PC-3 (cell line): ENCODE measurements at regions not wholly inside any gene's neighbourhood (a gene's known extent, or its start where the extent isn't known, plus 50 kb on each side); places are given as distances from the start of the nearest gene placed in this dataset.

ENCODE experiments used
- ATAC-seq: fragments of 200-7000 bp; cut with Tn5 transposase; 2 replicates; pipeline ENCODE4 v1.9.1; 2020; ENCODE audit warnings: mild to moderate bottlenecking, moderate library complexity
- BruUV-seq: library from RNA; stranded (reverse); fragments of 400-500 nt; replicated peaks from 2 replicates; lab custom pipeline; 2021; lab: Mats Ljungman, UMichigan
- CTCF ChIA-PET: fragments of 300-600 bp; sonication (Branson Sonifier 250); formaldehyde crosslinking; loops from one replicate; lab custom pipeline; 2022; ENCODE audit warnings: antibody characterized with exemption; lab: Charles Lee
- POLR2A ChIA-PET: fragments of 300-600 bp; sonication (Branson Sonifier 250); formaldehyde crosslinking; loops from one replicate; lab custom pipeline; 2022; ENCODE audit warnings: antibody characterized with exemption; ENCODE audit not compliant: unreplicated experiment; lab: Charles Lee
- DNase-seq: peaks from one replicate; pipeline ENCODE4 v3.0.0-alpha.2; 2015
- H2AFZ ChIP-seq: fragments of 300-600 bp; sonication (generic); 2 replicates; pipeline ENCODE4 v1.6.0; 2016; ENCODE audit warnings: antibody characterized with exemption, low read length
- H3F3A ChIP-seq: fragments of 300-600 bp; sonication (generic); one replicate; pipeline ENCODE4 v1.6.0; 2017; ENCODE audit warnings: antibody characterized with exemption, low read length, control low read depth, mild to moderate bottlenecking; ENCODE audit not compliant: unreplicated experiment
- H3K27ac ChIP-seq: fragments of 300-600 bp; sonication (generic); 2 replicates; pipeline ENCODE4 v1.5.1; 2016; ENCODE audit warnings: mild to moderate bottlenecking, low read length
- H3K27me3 ChIP-seq: fragments of 300-600 bp; sonication (generic); 2 replicates; pipeline ENCODE4 v1.6.1; 2016; ENCODE audit warnings: low read length, mixed read lengths
- H3K36me3 ChIP-seq: fragments of 300-600 bp; sonication (generic); 2 replicates; pipeline ENCODE4 v1.6.1; 2016; ENCODE audit warnings: low read depth, mixed run types, low read length, mixed read lengths
- H3K4me1 ChIP-seq: fragments of 300-600 bp; sonication (generic); 2 replicates; pipeline ENCODE4 v1.5.1; 2016; ENCODE audit warnings: low read length; ENCODE audit not compliant: insufficient read depth
- H3K4me2 ChIP-seq: fragments of 300-600 bp; sonication (generic); 2 replicates; pipeline ENCODE4 v1.6.0; 2016; ENCODE audit warnings: low read length
- H3K4me3 ChIP-seq: fragments of 300-600 bp; sonication (generic); 2 replicates; pipeline ENCODE4 v1.5.1; 2016; ENCODE audit warnings: mild to moderate bottlenecking, low read length, mixed read lengths
- H3K79me2 ChIP-seq: fragments of 300-600 bp; sonication (generic); 2 replicates; pipeline ENCODE4 v1.6.1; 2017; ENCODE audit warnings: low read length, mixed read lengths
- H3K9ac ChIP-seq: fragments of 300-600 bp; sonication (generic); 2 replicates; pipeline ENCODE4 v1.6.0; 2016; ENCODE audit warnings: mild to moderate bottlenecking, low read length
- H3K9me2 ChIP-seq: fragments of 300-600 bp; sonication (generic); replicated peaks from 2 replicates; pipeline ENCODE4 v1.6.1; 2016; ENCODE audit warnings: mixed run types, low read length, mixed read lengths
- H3K9me3 ChIP-seq: fragments of 300-600 bp; sonication (generic); 2 replicates; pipeline ENCODE4 v1.6.1; 2016; ENCODE audit warnings: low read length, mixed read lengths
- H4K20me1 ChIP-seq: fragments of 300-600 bp; sonication (generic); 2 replicates; pipeline ENCODE4 v1.6.1; 2016; ENCODE audit warnings: low read length, mixed read lengths
- EZH2 ChIP-seq: fragments of 300-600 bp; sonication (generic); IDR thresholded peaks from one replicate; pipeline ENCODE4 v1.6.1; 2017; ENCODE audit warnings: antibody characterized with exemption, mild to moderate bottlenecking, low read length; ENCODE audit not compliant: unreplicated experiment
- EZH2phosphoT487 ChIP-seq: fragments of 300-600 bp; sonication (generic); IDR thresholded peaks from 2 replicates; pipeline ENCODE4 v1.6.1; 2018; ENCODE audit warnings: mild to moderate bottlenecking, antibody characterized with exemption, low read length, borderline replicate concordance
- intact Hi-C: fragments of 100-400 bp; cut with micrococcal nuclease; formaldehyde crosslinking; loops from 2 replicates; pipeline ENCODE4 v1.9.0; 2023
- TF ChIP-seq, protein P1 (sequence below): fragments of 300-600 bp; sonication (generic); conservative IDR thresholded peaks from 2 replicates; pipeline ENCODE4 v1.5.1; 2017; ENCODE audit warnings: antibody characterized with exemption, low read depth, mild to moderate bottlenecking, low read length

DNA sequence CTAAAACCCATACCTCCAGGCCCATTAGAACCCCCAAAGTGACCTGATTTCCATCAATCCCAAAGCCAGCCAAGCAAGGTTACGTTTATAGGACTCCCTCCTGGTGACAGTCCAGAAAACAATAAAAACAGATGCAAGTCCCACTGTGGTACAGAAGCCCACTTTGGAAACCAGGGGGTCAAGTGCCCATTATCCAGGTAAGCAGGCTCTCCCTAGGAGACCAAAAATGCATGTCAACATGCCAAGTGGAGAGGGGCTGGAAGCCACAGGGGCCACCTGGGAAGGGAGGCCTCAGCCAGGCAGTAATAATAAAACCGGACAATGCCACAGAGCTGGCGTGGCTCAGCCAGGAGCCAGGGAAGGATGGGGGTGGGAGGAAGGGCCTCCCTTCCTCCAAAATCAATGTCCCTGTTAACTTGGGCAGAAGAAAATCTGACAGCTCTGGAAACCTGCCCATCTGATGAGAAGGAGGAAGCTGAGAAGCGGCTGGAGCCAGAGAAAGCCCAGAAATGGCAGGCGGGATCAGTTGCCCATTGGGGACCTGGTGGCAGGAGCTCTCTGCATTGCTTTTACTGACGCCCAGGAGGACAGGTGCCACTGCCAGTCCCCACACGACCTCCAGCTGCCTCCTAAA is 160.4 kb downstream of the ZIC5 start:
- no TSS peak for BruUV-seq
- Histone ChIP-seq H3K4me3 (no peak overlapping the region), H3K9ac (no peak overlapping the region), H3K27me3 (no peaks in the 10 kb centered on the region), H3K4me1 (no peaks in the 10 kb centered on the region), H3K79me2 (no peaks in the 10 kb centered on the region), H4K20me1 (no peaks in the 10 kb centered on the region), H3K27ac (no peak overlapping the region), H2AFZ (no peak overlapping the region), H3K9me3 (no peaks in the 10 kb centered on the region), H3F3A (no peaks in the 10 kb centered on the region), H3K36me3 (no peaks in the 10 kb centered on the region), H3K4me2 (no peak overlapping the region), H3K9me2 (no peaks in the 10 kb centered on the region)
- no peak for DNase-seq
- intact Hi-C loops = no loop called here
- ChIA-PET CTCF (no interaction called here), POLR2A (no interaction called here)
- ATAC-seq = no peak
- no peak for TF ChIP-seq EZH2phosphoT487
- TF ChIP-seq, protein P1, sequence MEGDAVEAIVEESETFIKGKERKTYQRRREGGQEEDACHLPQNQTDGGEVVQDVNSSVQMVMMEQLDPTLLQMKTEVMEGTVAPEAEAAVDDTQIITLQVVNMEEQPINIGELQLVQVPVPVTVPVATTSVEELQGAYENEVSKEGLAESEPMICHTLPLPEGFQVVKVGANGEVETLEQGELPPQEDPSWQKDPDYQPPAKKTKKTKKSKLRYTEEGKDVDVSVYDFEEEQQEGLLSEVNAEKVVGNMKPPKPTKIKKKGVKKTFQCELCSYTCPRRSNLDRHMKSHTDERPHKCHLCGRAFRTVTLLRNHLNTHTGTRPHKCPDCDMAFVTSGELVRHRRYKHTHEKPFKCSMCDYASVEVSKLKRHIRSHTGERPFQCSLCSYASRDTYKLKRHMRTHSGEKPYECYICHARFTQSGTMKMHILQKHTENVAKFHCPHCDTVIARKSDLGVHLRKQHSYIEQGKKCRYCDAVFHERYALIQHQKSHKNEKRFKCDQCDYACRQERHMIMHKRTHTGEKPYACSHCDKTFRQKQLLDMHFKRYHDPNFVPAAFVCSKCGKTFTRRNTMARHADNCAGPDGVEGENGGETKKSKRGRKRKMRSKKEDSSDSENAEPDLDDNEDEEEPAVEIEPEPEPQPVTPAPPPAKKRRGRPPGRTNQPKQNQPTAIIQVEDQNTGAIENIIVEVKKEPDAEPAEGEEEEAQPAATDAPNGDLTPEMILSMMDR = no peak
- TF ChIP-seq EZH2 = no peak

DNA sequence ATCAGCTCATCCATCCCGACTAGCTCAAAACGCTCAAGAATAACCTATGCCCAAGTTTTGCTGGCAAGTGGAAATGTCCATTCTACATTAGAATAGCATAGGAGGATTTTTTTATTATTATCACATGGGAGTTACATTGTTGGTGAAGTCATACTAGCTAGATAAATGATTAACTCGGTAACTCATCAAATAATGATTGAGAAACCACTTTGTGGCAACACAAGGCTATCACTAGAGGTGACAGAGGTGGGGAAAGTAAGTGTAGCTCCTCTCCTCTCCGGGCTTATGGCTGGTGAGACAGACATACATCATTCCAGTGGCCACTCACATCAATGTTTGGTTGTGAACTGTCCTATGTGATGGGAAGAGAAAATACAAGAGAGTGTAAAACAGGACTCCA is 161.6 kb downstream of the ZIC5 start:
- no peak for ATAC-seq
- ChIA-PET POLR2A (interaction anchor here (0.7 kb wide), 1 partner anchor 74 kb away, joined by 3 read pairs; no protein-coding TSS in a partner anchor), CTCF (no interaction called here)
- Histone ChIP-seq H3K36me3 (no peaks in the 10 kb centered on the region), H2AFZ (no peak overlapping the region), H3K9me3 (no peaks in the 10 kb centered on the region), H3K4me3 (no peak overlapping the region), H3K4me1 (no peaks in the 10 kb centered on the region), H3K27ac (no peak overlapping the region), H3K9ac (no peak overlapping the region), H3K27me3 (0 out of 2 replicates have a peak, but pooled peaks cover 3% of the 10 kb centered on the region), H4K20me1 (no peaks in the 10 kb centered on the region), H3K4me2 (no peak overlapping the region), H3F3A (no peaks in the 10 kb centered on the region), H3K79me2 (no peaks in the 10 kb centered on the region), H3K9me2 (no peaks in the 10 kb centered on the region)
- TF ChIP-seq EZH2 = no peak
- TF ChIP-seq, protein P1 = no peak
- DNase-seq = no peak
- intact Hi-C loops = no loop called here
- BruUV-seq = no TSS peak

DNA sequence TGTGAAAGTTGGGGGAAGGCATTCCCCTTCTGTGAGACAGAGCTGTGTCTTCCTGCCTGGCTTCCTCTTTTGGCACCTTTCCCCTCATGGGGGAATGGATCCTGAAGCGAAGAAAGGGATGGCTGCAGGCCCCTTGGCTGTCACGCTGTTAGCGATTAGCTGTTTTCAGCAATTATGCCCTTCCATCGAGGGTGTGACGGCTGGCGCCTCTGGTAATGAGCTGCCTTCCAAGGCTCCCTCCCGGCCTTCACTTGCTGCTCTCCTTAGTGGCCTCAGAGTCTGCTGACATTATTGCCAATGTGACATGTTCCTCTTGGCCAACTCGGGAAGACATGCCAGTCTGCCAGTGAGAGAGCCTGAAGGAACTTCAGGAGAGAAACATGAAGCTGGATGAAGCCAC is 162.1 kb downstream of the ZIC5 start:
- Histone ChIP-seq H3K27me3 (0 out of 2 replicates have a peak, but pooled peaks cover 4% of the 10 kb centered on the region), H3K79me2 (no peaks in the 10 kb centered on the region), H3K27ac (no peak overlapping the region), H3K4me2 (no peak overlapping the region), H3F3A (no peaks in the 10 kb centered on the region), H3K9me3 (no peaks in the 10 kb centered on the region), H3K9ac (no peak overlapping the region), H3K4me1 (no peaks in the 10 kb centered on the region), H3K9me2 (no peaks in the 10 kb centered on the region), H3K4me3 (no peak overlapping the region), H3K36me3 (no peaks in the 10 kb centered on the region), H2AFZ (no peak overlapping the region), H4K20me1 (no peaks in the 10 kb centered on the region)
- TF ChIP-seq EZH2phosphoT487 = no peak
- TF ChIP-seq, protein P1 = no peak
- TF ChIP-seq EZH2 = no peak
- BruUV-seq = no TSS peak
- intact Hi-C loops = no loop called here
- POLR2A ChIA-PET = interaction anchor here (0.7 kb wide), 1 partner anchor 74 kb away, joined by 3 read pairs; no protein-coding TSS in a partner anchor
- ATAC-seq (no peak), DNase-seq (no peak)
- CTCF ChIA-PET = no interaction called here
